Embryonic facial prominence (tissue), 1 donor: ENCODE measurements at regions not wholly inside any gene's neighbourhood (a gene's known extent, or its start where the extent isn't known, plus 50 kb on each side); places are given as distances from the start of the nearest gene placed in this dataset.
A peak's percentile ranks its signal among the peaks of the same experiment; 100 is the strongest.

Experiments used
- DNase-seq: peaks from one replicate; pipeline ENCODE4 v3.0.0-alpha.2; 2016; ENCODE audit errors: extremely low spot score

DNA sequence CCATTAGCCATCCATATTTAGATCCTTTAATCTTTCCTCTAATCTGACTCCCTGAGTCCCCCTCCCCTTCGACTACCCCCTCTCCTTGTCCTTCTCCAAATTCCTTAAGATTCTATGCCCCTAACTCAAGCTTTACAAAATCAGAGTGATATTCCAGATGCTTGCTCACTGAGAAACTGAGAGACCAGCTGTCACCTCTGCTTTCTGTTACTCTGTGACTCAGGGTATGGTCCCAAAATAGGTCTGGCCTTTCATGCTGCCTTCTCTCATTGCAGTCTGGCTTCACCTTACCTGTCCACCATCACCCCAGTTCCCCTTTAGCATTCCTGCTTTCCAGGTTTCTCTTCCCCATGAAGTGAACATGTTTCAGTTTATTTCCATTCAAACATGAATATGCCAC is 383.3 kb upstream of the SLC30A5 start:
- DNase-seq: no peak

- no peak for DNase-seq
These were observed 382.3 kb upstream of the SLC30A5 start for GRCh38 chr5:68711293-68712200.

GRCh38 chr5:68714810-68715209 is 379.0 kb upstream of the SLC30A5 start:
- no peak for DNase-seq

DNA sequence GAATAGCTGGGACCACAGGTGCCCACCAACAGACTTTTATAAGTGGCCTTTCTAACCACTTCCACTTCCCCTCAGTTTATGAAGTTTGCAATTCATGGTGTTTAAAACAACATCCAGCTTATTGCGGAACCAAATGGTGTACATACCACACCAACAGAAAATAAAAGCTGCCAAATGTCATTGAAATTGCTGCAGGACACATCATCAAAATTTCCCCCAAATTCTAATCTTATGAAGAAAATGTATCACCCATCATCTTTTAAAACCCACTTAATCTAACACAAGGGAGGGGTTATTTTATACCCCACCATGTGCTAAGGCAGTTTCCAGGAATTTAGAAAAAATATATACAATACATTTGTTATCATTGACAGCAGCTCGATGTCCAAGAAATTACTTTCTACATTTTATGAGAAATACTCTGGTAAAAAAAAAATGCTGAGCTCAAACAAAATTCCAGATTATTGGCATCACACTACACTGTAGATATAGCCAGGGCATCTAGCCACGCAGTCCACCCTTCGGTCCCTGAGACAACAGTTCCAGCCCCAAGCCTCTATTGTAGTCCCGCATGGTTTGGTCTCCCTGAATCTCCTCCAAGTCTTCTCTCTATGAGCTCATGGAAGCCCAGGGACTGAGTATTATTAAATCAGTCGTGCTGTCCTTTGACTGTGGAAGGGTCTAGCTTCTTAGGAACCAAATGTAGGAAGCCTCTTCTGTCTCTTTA is 372.8 kb upstream of the SLC30A5 start:
- no peak for DNase-seq

- DNase-seq: no peak
These were observed 371.5 kb upstream of the SLC30A5 start for GRCh38 chr5:68722357-68722756.

DNA sequence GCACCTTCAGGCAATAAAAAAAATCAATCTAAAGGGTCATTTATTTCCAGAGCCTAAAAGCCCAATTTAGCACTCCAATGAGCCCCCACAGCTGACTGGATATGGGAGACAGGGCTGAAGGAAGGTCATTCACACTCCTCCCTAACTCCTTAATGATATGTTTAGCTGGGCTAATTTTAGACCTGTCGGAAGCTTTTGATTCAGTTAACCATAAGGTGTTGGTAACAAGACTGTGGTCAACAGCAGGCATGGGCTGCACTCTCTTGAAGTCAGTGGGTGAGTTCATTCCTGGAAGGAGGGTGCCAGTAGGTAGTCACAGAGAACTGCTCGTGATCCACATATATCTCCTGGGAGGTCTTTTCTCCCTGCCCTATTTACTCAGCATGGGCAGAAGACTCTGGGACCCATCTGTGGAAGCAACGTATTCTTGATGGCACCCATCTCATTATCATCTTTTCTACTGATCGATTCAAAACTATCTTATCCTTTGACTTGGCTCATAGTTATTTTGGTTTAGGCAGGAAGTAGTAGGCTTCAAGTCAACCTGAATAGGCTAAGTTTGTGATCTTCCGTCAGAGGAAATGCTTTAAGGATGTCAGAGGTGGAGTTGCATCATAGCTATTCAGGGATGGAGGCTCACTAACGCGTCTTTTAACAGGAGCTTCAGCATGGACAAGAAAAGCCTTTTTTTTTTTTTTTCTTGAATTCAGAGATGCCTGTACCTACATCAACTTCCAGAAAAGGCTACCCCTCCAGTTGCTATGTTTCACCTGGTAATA is 367.7 kb upstream of the SLC30A5 start:
- no peak for DNase-seq

GRCh38 chr5:68727931-68728330 is 365.9 kb upstream of the SLC30A5 start:
- no peak for DNase-seq

- no peak for DNase-seq
These were observed 364.1 kb upstream of the SLC30A5 start for GRCh38 chr5:68729678-68730077.

- peak; percentile 69 for DNase-seq
These were observed 363.4 kb upstream of the SLC30A5 start for GRCh38 chr5:68730220-68730978.

- DNase-seq: no peak
These were observed 362.7 kb upstream of the SLC30A5 start for GRCh38 chr5:68730979-68731654.

DNA sequence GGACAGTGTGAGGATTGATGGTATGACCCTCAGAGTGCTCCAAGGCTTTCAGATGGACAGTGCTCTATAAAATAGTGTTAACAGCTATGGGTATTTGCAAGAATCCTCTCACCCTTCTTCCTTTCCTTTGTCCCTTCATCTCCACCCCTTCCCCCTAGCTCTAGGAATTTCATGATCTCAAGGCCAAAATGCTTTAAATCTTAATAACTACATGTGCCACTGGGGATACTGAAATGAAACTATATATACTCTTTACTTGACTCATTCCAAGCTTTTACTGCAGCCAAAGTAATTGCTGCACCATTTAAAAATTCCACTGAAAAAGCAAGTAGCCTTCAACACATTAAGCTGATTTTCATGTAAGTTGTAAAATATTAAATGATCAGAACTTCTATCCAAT is 361.6 kb upstream of the SLC30A5 start:
- DNase-seq: no peak

DNA sequence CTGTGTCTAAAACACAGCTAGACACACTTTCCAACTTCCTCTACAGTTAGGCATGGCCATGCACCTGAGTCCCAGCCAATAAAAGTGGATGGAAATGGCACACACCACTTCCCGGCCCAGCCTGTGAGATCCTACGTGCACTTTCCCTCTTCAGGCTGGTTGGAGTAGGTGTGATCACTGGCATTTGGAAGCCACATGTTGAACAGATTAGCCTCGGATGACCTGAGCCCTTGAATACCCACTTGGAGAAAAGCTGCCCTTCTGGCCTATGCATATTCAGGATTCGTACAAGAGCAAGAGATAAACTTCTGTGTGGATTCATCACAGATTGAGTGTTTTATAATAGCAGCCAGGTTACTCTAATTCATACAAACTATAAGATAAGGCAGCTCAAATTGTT is 359.0 kb upstream of the SLC30A5 start:
- no peak for DNase-seq

- DNase-seq: no peak
These were observed 355.6 kb upstream of the SLC30A5 start for GRCh38 chr5:68738236-68738635.

GRCh38 chr5:68738841-68739240 is 355.0 kb upstream of the SLC30A5 start:
- no peak for DNase-seq

- no peak for DNase-seq
These were observed 354.1 kb upstream of the SLC30A5 start for GRCh38 chr5:68739752-68740151.

- DNase-seq: no peak
These were observed 353.4 kb upstream of the SLC30A5 start for GRCh38 chr5:68740226-68740910.

GRCh38 chr5:68744206-68744605 is 349.6 kb upstream of the SLC30A5 start:
- no peak for DNase-seq

DNA sequence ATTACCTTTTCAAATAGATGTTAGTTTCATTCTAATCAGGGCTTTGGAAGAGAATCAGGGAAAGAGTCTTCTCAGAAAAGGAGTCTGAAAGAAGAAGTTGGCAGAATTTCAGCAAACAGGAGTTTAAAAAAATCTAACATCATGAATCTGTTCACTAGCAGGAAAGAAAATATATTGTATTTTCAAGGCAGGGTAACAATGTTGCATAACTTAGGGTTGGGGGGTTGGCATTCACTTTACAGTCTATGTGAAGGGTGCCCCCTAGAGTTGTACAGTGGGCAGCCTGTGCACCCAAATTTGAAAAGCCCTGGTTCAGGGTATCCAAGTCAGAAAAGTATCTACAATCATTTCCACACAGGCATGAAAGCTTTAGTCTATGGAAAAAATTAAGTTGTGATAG is 348.4 kb upstream of the SLC30A5 start:
- DNase-seq: peak; percentile 46

DNA sequence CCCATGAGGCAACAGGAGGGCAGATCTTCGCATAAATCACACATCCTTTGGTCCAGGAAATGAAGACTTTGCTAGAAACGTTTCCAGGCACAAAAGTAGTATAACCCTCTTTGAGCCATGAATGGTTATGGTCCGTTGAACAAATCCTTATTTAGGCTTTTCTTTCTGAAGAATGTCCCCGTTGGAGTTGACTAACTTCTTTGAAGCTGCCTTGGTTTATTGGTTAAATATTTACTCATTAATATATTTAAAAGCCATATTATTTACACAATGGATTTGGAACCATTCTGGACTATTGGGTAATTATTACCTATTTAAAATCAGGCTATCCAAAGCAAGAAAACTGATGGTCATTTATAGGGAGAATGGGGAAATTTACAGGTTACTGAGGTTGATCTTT is 347.6 kb upstream of the SLC30A5 start:
- DNase-seq: no peak

- DNase-seq: peak; percentile 31
These were observed 347.0 kb upstream of the SLC30A5 start for GRCh38 chr5:68746643-68747420.
